Fibroblast of skin of right biceps (primary cell): ENCODE measurements at regions not wholly inside any gene's neighbourhood (a gene's known extent, or its start where the extent isn't known, plus 50 kb on each side); places are given as distances from the start of the nearest gene placed in this dataset.

Experiments
- DNase-seq: peaks from one replicate; pipeline ENCODE4 v3.0.0-alpha.2; 2013

DNA sequence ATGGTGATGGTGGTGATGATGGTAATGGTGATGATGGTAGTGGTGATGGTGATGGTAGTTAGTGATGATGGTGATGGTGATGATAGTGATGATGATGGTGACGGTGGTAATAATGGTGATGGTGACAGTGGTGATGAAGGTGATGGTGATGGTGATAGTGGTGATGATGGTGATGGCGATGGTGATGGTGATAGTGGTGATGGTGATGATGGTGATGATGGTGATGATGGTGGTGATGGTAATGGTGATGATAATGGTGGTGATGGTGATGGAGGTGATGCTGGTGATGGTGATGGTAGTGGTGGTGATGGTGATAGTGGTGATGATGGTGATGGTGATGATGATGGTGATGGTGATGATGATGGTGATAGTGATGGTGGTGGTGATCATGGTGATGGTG, 148.7 kb upstream of the TNRC6C start:
- no peak for DNase-seq

DNA sequence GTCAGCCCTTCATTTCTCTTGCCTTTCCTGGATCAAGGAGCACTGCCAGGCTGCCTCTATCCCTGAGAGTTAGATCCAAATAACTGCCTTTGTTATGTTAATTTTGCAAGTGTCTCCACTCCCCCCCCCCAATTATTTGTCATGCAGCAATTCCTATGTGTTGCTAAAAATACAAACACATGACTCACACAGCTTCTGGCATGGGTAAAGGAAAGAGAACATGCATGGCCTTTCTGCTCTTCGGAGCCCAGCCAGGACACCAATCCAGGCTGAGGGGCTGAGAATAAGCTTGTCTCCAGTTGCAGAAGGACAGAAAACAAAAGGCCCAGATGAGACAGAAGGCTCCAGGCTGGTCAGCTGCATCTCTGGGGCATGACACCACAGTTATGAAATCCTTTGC, 148.0 kb upstream of the TNRC6C start:
- DNase-seq: peak; percentile 62

DNA sequence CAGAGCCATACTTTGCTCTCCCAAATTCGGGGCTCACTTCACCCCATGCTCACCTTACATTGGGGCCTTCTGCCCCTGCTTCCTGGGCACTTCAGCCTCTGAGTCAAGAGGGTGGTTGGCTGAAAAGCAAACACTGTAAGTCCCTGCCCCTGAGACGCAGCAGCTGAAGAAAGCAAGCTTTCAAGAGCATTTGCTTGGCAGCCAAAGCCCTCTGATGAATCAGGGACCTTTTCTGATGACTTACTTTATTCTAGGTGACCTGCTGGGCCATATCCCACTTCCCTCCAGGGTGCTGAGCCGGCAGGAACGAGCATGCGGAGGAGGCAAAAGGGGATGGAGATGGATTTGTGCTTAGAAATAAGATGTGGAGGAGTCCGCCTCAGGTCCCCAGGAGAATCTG, 147.0 kb upstream of the TNRC6C start:
- DNase-seq: no peak

DNA sequence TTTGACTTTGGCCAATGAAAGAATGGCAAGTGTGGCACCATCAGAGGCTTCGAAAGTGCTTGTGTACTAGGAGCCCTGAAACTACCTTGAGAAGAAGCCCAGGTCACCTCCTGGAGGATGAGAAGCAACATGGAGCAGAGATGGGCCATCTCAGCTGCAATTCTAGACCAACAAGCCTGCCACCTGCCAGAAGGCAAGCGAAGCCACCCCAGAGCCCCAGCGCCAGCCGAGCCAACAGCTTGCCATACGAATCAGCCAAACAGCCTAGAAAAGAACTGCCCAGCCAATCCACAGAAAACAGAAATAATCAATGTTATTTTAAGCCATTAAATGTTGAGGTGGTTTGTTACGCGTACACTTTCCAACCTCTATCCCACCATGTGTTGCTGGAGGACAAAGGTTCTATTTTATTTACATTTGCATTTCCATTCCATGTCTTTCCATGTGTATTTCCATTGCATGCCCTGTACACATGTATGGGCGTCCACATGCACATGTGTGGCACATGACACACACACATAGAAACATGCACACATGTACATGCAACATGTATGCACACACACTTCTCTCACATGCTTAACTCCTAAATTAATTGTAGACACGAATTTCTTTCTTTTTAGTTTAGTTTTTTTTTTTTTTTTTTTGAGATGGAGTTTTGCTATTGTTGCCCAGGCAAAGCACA, 144.3 kb upstream of the TNRC6C start:
- no peak for DNase-seq

DNA sequence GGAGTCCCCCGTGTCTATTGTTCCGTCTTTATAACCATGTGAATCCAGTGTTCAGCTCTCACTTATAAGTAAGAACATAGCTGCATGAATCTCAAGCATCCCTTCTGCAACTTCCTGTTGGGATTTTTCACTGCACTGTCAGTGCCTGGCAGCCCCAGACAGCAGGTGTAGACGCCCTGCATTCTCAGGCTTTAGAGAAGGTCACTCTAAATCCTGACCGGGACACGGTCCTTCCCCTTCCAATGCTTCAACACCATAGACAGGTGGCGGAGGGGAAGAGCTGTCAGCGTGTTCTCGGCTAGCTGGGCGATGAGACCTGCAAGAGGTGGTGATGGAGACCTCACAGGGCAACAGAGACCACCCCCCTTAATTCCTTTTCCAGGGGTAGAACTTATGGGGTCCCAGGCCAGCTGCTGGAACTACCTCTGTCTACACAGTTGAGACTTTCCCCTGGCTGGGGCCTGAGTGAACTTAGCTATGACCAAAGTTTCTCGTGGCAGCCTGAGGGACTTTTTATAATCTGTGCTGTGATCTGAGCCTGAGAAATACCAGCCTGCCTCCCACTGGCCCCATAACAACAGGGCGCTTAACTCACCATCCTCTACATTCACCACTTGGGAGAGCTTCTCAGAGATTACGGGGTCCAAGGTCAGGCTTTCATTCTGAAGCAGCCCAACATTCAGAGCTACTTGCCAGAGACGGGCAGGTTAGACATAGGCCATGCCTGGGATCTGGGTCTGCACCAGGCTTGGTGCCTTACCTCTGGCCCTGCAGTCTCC, 143.2 kb upstream of the TNRC6C start:
- no peak for DNase-seq

DNA sequence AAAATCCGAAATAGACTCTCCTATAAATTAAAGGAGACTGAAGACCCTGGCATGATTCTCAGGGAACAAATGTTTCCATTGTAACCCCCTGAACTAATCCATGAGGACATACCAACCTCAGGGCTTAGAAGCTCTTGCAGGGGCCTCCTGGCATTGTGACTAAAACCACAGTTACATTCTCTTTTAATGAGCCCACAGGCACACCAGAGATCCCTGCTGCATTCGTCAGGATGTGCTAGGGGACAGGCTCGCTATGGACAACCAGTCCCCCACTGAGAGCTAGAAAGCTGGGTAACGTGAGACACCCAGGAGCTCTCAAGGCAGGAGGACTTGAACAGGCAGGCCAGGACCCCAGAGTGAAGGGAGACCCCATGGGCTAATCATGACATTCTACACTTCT, 140.6 kb upstream of the TNRC6C start:
- DNase-seq: peak; percentile 73

DNA sequence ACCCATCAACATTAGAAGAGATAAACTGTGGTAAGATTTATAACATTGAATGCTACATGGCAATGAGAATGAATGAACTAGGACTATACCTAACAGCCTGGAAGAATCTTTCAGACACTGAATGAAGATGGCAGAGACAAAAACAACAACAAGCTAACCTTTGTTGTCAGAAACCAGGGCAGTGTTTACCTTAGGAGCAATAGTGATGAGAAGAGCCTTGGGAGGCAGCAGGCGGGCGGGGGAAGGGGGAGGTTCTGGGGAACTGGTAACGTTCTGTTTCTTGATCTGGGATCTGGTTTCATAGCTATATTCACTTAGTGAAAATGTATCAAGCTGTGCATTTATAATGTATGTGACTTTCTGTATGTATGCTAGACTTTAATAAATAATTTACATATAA, 139.0 kb upstream of the TNRC6C start:
- no peak for DNase-seq

DNA sequence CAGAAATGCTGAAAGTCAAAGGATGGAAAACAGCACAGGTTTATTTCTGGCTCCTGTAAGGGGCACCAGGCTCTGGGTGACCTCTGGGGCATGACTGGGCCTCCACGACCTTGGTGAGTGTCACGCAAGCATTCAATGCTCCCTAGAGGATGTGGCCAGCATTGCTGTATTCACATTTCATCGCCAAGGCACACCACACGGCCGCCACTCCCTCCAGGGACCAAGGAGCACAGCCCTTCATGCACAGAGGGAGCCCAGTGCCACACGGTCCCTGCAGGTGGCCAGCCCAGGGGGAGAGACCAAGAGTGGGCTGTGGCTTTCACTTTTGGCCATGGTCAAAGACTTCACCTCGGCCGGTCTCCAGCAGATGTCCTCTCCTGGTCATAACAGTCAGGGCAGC, 137.4 kb upstream of the TNRC6C start:
- no peak for DNase-seq

DNA sequence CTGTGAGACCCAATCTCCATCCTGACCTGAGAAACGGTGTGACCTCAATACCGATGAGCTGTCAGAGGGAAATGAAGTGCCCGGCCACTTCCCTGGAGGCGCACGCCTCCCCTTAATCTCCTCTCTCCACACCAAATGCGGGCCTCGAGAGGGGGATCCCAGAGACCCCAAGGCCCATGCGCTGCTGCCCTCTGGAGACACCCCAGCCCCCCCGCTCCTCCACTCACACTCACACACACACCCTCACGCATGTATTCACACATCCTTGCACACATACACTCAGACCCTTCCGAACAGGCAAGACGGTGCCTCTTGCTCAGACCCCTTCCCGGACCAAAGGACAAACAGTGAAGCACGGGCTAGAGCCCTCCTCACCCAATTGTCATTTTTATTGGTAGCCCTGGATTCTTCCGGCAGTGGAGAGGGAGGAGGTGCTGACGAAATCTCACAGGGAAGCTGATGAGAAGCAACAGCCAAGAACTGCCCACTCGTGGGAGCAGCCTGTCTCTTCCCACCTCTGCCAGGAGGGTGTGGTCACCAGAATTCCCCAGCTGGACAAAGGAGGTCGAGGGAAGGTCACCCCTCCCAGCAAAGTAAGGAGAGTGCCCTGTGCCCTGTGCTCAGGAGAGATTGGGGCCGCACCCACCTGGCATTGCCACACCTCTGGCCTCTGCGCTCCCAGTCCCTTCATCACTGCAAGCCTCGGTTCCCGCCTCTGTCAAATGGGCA, 136.0 kb upstream of the TNRC6C start:
- DNase-seq: no peak

DNA sequence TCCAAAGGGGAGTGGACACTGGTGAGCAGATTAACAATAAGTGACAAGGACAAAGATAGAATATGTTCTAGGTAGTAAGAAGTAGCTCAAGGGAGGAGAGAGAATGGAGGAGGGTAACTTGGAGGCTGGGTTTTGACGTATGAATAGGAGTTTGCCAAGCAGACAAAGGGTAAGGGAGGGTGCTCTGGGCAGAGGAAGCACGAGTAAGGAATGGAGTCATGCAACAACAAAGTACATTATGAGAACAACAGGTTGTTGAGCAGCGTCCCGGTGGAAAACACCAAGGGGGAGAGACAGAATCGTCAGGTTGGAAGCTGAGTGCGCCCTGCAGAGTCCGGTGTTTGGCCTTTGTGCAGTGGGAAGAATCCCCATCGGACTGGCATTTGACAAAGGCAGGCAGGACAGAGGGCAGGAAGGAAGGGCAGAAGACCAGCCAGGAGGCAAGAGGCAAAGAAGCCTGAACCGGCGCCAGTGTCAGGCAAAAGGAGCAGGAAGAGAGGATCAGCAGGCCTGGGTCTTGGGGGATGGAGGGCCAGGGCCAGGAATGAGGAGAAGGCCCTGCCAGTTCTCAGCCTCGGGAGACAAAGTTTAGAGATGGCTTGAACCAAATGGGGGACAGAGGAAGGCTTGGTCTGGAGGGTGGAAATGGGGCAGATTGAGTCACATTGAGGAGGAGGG, 134.3 kb upstream of the TNRC6C start:
- DNase-seq: no peak

DNA sequence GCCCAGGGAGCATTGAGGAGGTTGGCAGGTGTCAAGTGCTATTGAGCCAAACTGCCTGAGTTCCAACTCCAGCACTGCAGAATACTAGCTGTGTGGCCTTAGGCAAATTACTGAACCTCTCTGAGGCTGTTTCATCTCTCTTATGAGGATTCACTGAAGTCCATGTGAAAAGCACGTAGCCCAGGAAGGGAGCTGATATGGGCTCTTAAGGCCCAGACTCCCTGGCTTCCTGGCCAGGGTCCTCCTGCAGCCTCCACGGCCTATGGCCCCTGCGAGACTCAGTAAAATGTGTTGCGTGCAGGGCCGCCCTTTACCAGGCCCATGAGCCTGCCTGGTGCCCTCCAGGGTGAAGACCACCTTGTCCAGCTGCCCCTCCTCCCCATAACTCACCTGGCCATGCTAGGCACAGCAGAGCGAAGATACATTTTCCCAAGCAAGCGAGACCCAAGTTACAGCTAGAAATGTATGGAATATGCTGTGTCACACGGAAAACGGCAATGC, 133.7 kb upstream of the TNRC6C start:
- DNase-seq: no peak

DNA sequence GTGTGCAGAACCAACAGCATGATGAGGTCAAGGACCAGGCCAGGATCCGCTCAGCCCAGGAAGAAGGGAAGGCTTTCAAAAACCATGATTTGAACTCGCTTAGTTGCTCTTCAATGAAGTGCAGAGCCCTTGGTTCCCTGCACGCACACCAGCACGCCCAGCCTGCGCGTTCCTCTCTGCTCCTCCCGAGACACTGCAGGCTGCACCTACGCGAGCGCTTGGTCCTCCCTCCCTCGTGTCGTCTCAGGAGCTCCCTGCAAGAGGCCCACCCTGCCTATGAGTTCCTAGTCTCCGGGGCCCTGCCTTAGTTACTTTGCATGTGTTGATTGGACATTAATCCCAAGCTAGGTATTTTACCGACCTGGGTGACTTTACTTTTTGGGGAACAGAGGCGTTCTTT, 132.9 kb upstream of the TNRC6C start:
- no peak for DNase-seq

DNA sequence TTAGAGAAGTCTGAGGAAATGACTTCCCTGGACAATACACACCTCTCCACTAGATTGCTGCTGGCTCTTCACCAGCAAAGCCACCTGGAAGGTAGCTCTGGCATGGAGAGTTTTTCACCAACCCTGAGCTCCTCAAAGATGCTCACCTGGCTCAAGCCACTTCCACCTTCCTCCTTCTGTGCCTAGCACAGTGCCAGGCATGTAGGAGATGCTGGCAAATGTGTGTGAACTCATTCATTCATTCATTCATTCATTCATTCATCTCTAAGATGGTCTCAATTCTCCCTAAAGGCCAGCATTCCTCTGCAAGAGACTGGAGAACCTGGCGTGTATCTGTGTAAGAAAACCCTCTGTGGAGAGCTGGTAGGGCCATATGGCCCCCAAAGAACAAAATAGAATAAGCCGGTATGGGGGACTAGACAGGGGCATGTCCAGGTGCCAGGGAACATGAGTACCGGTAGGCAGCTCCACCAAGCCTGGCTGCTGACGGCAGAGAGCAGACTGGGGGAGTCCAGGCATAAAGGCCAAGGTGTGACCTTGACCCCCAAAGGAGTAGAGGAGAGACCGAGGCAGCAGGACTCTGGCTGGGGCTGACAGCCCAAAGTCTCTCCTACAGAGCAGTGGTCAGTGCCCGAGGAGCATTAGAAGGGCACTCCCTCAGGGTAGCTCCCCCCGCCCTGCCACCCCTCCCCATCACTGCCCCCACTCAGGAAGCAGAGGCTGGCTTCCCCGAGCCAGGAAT, 132.2 kb upstream of the TNRC6C start:
- DNase-seq: no peak

DNA sequence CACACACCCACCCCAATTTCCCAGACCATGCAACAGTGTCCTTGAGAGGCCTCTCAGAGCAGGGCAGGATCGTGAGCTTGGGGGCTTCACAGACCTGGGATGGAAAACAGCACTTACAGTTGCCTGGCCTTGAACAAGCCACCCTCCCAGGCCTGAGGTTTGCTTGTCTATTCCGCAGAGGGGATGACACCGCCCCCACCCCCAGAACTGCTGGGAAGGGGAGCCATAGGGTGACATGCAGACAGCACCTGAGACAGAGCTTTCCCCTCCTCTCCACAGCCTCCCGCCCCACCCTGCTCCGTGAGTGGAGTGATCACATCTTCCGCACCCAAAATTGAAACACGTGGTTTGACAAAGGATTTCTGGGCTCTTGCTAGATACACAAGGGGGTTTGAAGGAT, 131.5 kb upstream of the TNRC6C start:
- no peak for DNase-seq

DNA sequence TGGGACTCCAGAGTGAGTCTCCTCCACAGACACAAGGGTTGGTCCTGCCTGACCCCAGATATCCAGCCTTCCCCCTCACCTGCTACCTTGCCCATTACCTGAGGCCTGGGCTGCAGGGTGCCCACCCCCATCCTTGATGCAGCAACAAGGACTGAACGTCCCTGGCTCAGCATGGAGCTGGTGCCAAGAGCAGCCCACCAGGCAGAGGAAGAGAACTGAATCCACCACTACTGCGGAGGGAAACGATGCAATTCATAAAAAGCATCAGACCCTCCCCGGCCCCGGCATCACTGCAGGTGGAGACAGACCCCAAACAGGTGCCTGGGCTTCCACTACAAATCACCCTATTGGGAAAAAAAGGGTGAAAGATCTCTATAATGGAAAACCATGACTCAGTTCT, 131.0 kb upstream of the TNRC6C start:
- DNase-seq: no peak

DNA sequence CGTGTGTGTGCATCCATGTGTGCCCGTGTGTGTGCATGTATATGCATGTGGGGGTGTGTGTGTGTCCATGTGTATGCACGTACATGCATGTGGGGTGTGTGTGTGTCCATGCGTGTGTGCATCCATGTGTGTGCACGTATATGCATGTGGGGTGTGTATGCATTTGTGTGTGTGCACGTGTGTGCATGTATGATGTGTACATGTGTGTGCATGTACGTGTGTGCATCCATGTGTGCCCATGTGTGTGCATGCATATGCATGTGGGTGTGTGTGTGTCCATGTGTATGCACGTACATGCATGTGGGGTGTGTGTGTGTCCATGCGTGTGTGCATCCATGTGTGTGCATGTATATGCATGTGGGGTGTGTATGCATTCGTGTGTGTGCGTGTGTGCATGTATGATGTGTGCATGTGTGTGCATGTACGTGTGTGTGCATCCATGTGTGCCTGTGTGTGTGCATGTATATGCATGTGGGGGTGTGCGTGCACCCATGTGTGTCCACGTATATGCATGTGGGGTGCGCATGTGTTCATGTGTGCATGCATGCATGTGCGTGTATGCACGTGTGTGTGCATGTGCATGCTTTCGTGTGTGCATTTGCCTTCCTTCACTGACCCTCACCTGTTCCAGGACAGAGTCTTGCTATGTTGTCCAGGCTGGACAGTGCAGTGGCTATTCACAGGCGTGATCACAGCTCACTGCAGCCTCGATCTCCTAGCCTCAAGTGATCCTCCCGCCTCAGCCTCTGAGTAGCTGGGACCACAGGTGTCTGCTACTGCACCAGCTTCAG, 129.6 kb upstream of the TNRC6C start:
- DNase-seq: no peak

DNA sequence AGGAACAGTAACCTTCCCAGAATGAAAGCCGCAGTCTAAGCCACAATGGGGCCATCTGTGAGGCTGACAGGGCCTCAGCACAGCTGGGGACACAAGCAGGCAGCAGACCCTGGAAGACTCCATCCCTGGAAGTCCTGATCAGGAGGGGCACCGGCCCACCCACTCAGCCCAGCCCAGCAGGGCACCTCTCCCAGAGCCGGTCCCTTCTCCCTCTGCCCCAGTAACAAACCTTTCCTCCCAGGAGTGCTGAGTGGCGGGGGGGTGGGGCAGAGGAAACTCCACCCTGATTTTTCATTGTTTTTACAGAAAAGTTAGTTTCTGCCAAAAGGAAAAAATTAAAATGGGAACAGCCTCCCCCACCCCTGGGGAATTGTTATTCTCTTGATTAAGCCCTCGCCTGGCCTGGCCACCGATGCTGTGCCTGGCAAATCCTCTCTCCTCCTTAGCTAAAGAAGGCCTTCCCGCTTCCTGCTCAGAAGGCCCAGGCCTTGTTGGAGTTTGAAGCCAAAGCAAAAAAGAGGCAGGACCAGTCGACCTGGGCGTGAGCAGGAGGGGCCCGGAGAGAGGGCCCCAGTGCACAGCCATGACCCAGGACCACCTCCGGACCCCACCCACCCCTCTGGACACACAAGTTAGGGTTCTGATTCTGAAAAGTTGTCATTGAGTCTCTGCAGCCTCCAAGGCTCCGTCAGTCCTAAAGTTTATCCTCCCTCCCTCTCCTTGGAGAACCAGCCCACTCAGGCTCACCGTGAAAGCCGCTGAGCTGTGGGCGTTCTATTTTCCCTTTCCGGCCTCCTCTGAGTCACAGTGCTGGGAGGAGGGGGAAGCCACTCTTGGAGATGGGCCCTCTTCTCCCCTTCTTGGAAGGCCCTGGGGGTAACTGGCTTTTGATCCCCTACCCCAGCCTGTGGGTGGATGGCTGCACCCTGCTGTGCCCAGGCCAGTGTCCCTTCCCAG, 128.4 kb upstream of the TNRC6C start:
- peak; percentile 86 for DNase-seq

DNA sequence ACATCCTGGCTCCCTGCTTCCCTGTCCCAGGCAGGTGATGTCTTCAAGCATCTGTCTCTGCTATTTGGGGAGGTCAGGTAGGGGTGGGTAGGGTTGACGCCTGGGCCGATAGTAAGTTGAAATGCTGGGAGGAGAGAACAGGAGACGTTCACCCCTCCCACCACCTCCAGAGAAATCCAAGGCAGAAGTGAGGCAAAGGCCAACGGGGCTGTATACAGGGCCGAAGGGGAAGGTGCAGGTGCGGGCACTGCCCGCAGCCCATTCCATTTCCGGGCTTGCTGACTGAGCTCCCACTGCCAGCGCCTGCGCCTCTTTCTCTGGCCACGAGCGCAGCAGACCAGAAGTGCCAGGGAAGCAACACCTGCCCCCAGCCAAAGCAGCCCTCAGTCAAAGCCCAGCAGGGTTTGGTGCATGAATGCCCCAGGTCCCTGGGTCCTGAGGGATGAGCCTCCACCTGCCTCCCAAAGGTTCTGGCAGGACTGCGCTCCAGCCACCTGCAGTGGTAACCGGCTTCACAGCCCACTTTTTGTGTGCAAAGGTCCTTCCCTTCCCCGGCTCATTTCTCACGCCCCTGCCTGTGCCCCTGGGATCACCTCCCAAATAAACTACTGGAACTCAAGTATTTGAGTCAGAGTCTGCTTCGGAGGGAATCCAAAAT, 127.6 kb upstream of the TNRC6C start:
- DNase-seq: no peak

DNA sequence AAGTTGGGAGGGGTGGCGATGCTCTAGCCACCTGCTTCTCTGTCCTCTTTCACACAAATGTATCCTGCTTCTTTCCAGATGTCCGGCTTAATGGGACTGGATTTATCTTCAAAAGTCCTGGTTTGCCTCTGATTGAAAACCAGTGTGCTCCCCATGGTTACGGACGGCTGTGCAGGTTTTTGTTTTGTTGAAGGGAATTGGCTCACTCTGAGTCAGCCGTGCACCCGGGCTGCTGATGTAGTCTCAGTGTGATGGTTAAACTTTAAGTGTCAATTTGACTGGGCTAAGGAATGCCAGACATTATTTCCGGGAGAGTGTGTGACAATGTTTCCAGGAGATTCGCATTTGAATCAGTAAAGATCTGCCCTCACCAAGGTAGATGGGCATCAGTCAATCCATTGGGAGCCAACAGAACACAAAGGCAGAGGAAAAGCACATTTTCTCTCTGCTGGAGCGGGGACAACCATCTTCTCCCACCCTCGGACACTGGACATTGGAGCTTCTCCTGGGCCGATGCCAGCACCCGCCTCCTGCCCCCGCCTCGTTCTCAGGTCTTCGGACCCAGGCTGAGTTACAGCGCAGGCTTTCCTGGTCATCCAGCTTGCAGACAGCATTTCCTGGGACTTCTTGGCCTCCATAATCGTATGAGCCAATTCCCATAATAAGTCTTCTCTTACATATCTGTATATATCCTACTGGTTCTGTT, 126.9 kb upstream of the TNRC6C start:
- DNase-seq: peak; percentile 78
